Adrenal gland (tissue), 5 donors: ENCODE measurements at regions not wholly inside any gene's neighbourhood (a gene's known extent, or its start where the extent isn't known, plus 50 kb on each side); places are given as distances from the start of the nearest gene placed in this dataset.

Experiments
- CTCF ChIP-seq, 6 experiments: fragments of 450-650 bp in 4 of 6; fragments of 200-600 bp in 2 of 6; sonication (generic) in 1 of 6; IDR thresholded peaks; 1 replicate in 5 of 6; 2 replicates in 1 of 6; pipeline versions ENCODE4 v1.5.1 to v1.8.0; 2016 to 2021; ENCODE audit warnings: antibody characterized with exemption in 6 of 6, mild to moderate bottlenecking in 2 of 6, moderate library complexity in 1 of 6
- POLR2A ChIP-seq, 2 donors: fragments of 450-650 bp; IDR thresholded peaks; one replicate each; pipeline ENCODE4 v1.6.1; 2017; ENCODE audit warnings: antibody characterized with exemption in 2 of 2, mild to moderate bottlenecking in 2 of 2, moderate library complexity in 1 of 2
- donor health status: DM: no; HTN: no; CAD: no.

GRCh38 chr2:239902749-239903201 is 122.4 kb downstream of the NDUFA10 start:
- TF ChIP-seq POLR2A (IDR thresholded peaks at IDR 0.05), result no peak
- TF ChIP-seq CTCF (IDR thresholded peaks at IDR 0.05), result no peak
